Duodenal mucosa (tissue), 2 donors: ENCODE measurements at regions not wholly inside any gene's neighbourhood (a gene's known extent, or its start where the extent isn't known, plus 50 kb on each side); places are given as distances from the start of the nearest gene placed in this dataset.
"Not testable (repeated sequence)": the region's sequence is repeated elsewhere in the genome, so short reads cannot be mapped to it uniquely, and the experiment has no call there.

Source experiments
- H3K27ac ChIP-seq: one replicate; pipeline ENCODE4 v1.7.0; 2013; ENCODE audit warnings: low read depth, low read length
- H3K27me3 ChIP-seq, 2 donors: one replicate each; pipeline ENCODE4 v1.7.0; 2013; ENCODE audit warnings: low read length in 2 of 2, control low read depth in 1 of 2; ENCODE audit not compliant: insufficient read depth in 2 of 2, control insufficient read depth in 1 of 2
- H3K36me3 ChIP-seq, 2 donors: one replicate each; pipeline ENCODE4 v1.7.0; 2013; ENCODE audit warnings: low read length in 2 of 2, control low read depth in 1 of 2; ENCODE audit not compliant: insufficient read depth in 2 of 2, control insufficient read depth in 1 of 2
- H3K4me1 ChIP-seq, 2 donors: one replicate each; pipeline ENCODE4 v1.7.0; 2013; ENCODE audit warnings: low read length in 2 of 2, control low read depth in 1 of 2; ENCODE audit not compliant: insufficient read depth in 2 of 2, control insufficient read depth in 1 of 2
- H3K4me3 ChIP-seq, 2 donors: one replicate each; pipeline ENCODE4 v1.7.0; 2013; ENCODE audit warnings: low read length in 2 of 2, low read depth in 1 of 2
- H3K9ac ChIP-seq, 2 donors: one replicate each; pipeline ENCODE4 v1.7.0; 2013; ENCODE audit warnings: low read length in 2 of 2, low read depth in 1 of 2
- H3K9me3 ChIP-seq, 2 donors: one replicate each; pipeline ENCODE4 v1.7.0; 2013; ENCODE audit warnings: low read length in 2 of 2, control low read depth in 1 of 2; ENCODE audit not compliant: control insufficient read depth in 1 of 2

DNA sequence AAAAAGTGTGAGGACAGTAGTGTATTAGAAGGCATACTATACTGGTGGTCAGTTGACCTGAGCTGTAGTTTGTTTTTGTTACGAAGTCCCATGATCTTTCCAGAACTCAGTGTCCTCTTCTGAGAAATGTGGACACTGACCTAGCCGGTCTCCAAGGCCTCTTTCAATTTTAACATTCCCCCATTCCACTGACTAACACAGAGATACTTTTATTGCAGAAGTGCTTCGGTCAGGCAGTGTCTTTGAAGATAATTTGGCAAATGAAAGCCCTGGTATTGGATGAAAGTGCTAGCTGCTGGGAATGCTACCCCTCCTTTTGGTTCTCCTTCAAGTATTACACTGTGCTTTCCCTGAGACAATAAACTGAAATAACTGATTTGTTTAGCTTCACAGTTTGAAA, 89.4 kb downstream of the LMO4 start:
- Histone ChIP-seq H3K4me3 (no peak overlapping the region), H3K27me3 (no peaks in the 10 kb centered on the region), H3K9ac (no peak overlapping the region), H3K27ac (no peak overlapping the region), H3K9me3 (no peaks in the 10 kb centered on the region), H3K36me3 (no peaks in the 10 kb centered on the region), H3K4me1 (no peaks in the 10 kb centered on the region)

DNA sequence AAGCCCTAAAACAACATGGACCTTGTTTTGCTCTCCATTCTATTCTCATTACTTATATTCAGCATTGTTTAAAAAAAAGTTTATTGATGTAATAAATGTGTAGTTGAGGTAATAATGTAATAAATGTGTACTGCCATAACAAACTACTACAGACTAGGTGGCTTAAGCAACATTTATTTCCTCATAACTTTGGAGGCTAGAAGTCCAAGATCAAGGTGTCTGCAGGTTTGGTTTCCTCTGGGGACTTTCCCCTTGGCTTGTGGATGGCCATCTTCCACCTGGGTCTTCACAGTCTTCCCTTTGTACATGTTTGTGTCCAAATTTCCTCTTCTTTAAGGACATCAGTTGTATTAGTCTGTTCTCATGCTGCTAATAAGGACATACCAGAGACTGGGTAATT, 93.1 kb downstream of the LMO4 start:
- H3K4me1 ChIP-seq = no peaks in the 10 kb centered on the region
- H3K27ac ChIP-seq = no peak overlapping the region
- H3K27me3 ChIP-seq = no peaks in the 10 kb centered on the region
- no peaks in the 10 kb centered on the region for H3K36me3 ChIP-seq
- no peaks in the 10 kb centered on the region for H3K9me3 ChIP-seq
- H3K9ac ChIP-seq = no peak overlapping the region
- H3K4me3 ChIP-seq = no peak overlapping the region

DNA sequence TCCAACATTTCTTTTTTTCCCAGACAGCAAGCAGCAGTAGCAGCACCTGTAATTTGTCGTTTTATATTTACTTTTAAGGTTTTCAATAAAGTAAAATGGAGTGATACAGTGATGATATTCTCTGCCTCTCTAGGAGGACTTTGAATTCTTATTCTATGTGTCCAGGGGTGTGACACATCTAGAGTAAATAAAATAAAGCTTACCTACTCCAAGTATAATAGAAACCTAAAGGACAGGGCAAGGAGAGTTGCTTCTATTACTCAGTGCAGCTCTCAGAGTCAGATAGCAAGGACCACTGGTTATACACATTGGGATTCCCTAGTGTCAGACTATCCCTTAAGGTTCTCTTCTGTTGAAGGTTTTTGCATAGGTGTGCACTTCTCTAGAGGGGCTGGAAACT, 95.9 kb downstream of the LMO4 start:
- no peaks in the 10 kb centered on the region for H3K27me3 ChIP-seq
- no peaks in the 10 kb centered on the region for H3K4me1 ChIP-seq
- no peak overlapping the region for H3K9ac ChIP-seq
- no peaks in the 10 kb centered on the region for H3K9me3 ChIP-seq
- H3K4me3 ChIP-seq = no peak overlapping the region
- H3K27ac ChIP-seq = no peak overlapping the region
- H3K36me3 ChIP-seq = no peaks in the 10 kb centered on the region

DNA sequence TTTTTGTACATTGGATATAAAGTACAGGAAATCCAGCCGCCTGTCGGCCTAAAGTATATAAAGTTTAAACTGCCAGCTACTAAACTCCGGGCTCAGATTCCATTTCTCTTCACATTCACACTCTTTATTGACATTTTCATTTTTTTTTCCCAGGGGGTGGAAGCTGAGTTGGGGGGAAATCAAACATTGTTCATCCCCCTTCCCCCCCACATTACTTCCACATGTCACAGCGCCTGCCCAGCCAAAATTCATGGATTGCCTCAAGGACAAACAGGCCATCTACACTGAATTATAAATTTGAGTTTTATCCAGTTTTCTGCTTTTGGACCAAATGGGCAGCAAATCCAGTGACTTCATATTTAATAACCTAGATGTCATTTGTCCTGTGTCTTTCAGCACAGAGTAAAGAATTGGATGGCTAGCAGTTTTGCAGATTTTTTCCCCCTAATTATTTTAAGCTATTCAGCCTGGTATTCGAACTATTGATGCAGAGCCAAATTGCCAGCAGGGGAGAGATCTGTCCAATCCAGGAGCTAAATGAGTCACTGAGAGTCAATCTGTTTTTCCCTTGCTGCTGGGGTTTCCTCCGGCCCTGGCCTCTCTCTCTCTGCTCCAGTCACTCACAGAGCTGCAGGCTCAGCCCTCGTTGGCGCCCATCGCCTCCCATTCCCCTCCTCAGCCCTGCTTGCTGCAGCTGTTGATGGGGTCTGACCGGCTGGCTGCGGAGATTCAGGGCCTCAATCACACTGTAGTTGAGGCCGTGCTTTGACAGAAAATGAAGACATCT, 98.0 kb downstream of the LMO4 start:
- no peak overlapping the region for H3K27ac ChIP-seq
- H3K4me3 ChIP-seq = no peak overlapping the region
- no peaks in the 10 kb centered on the region for H3K27me3 ChIP-seq
- H3K9ac ChIP-seq = no peak overlapping the region
- H3K36me3 ChIP-seq = no peaks in the 10 kb centered on the region
- no peaks in the 10 kb centered on the region for H3K9me3 ChIP-seq
- H3K4me1 ChIP-seq = no peaks in the 10 kb centered on the region

DNA sequence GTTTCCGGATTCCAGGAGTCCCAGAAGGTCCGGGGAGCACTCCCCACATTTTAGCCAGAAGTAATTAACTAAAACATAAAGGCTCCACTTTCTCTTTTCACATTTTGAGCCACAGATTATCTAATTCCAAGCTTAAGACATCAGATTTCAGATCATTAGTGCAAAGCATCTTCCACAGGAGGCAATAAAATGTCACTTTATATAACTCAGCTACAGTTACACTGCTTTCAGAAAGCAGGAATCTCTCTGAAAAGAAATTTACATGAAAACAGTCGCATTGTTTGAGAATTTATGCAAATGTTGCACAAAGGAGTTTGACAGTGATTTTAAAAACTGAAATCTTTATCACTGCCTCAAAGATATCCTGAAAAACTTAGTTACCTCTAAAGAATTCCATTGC, 99.7 kb downstream of the LMO4 start:
- H3K4me3 ChIP-seq = no peak overlapping the region
- no peaks in the 10 kb centered on the region for H3K9me3 ChIP-seq
- no peaks in the 10 kb centered on the region for H3K27me3 ChIP-seq

DNA sequence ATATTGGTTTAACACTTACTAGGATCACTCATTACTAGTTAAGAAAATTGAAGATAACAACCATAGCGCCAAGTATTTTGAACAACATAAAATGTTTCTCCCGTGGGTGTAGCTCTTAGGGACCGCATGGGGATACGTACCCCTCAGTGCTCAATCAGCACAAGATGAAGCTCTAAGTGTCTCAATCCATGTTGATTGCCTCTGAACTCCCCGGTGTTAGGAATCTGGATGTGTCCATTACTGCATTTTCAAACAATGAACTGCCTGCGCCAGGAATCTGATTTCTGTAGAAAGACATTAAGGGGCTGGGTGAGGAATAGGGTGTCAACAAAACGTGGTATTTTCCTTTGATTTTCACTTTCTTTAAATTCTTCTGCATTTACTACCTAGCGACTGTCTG, 100.2 kb downstream of the LMO4 start:
- Histone ChIP-seq H3K9ac (no peak overlapping the region), H3K9me3 (no peaks in the 10 kb centered on the region), H3K36me3 (no peaks in the 10 kb centered on the region), H3K27ac (no peak overlapping the region), H3K27me3 (no peaks in the 10 kb centered on the region), H3K4me1 (no peaks in the 10 kb centered on the region), H3K4me3 (no peak overlapping the region)

More for the DNA sequence above, 99.7 kb downstream of the LMO4 start:
- Histone ChIP-seq H3K4me1 (no peaks in the 10 kb centered on the region), H3K36me3 (no peaks in the 10 kb centered on the region), H3K27ac (no peak overlapping the region), H3K9ac (no peak overlapping the region)

DNA sequence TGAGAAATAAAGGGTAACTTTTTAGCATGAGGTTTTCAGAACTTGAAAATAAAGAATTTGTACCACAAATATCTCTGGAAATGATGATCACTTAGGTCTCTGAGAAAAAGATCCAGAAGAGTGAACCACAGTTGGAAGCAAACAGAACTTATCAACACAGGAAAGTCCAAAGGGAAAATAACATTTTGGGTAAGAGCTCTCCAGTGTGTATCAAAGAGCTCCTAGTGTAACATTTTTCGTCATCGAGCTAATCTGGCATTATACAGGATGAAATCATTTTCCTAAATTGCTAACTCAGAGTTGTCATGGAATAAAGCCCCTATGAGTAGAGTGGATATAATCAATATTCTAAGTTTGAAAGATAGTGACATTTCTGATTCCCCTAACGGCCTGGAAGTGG, 104.0 kb downstream of the LMO4 start:
- no peaks in the 10 kb centered on the region for H3K36me3 ChIP-seq
- H3K27me3 ChIP-seq = no peaks in the 10 kb centered on the region
- no peak overlapping the region for H3K4me3 ChIP-seq
- H3K27ac ChIP-seq = no peak overlapping the region
- H3K4me1 ChIP-seq = peaks cover 4% of the 10 kb centered on the region in 2 donors
- no peak overlapping the region for H3K9ac ChIP-seq
- no peaks in the 10 kb centered on the region for H3K9me3 ChIP-seq

DNA sequence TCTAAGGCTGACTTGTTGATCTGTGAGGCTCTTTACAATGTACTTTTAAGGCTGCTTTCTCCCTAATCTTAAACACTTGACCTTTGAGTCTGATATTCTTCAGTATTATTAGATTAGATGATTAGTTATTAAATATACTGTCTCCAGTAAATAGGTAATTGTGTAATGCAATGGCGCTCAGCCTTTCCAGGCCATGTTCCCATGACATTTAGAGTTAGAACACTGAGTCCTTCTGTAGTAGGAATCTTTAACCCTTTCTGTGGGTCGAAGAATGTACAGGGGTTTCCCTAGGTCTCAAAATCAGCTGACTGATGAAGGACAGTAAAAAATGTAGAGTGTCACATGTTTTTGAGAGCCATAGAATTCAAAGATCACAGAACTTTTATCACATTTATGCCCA, 104.4 kb downstream of the LMO4 start:
- H3K36me3 ChIP-seq, H3K4me1 ChIP-seq, H3K9me3 ChIP-seq, H3K27me3 ChIP-seq, H3K27ac ChIP-seq, H3K9ac ChIP-seq, H3K4me3 ChIP-seq: not testable (repeated sequence)

DNA sequence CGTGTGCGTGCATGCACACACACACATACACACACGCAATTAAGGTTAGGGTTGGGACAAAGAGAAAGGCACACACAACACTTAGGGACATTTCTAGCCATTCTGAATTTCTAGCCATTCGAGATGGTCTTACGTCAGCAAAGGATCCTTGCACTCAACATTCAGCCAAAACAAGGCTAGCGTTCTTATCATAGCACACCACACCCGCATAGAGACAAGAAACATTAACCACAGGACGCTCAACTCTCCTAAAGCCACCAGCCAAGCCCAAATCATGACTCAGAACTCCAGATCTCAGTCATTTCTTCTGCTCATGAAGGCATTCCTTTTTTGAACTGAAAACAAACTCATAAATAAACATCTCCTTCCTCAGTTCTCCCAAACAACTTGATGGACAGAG, 106.8 kb downstream of the LMO4 start:
- H3K9ac ChIP-seq = no peak overlapping the region
- no peak overlapping the region for H3K4me3 ChIP-seq
- H3K4me1 ChIP-seq = peaks cover 4% of the 10 kb centered on the region in 2 donors
- H3K27me3 ChIP-seq = no peaks in the 10 kb centered on the region
- H3K27ac ChIP-seq = no peak overlapping the region
- no peaks in the 10 kb centered on the region for H3K36me3 ChIP-seq
- no peaks in the 10 kb centered on the region for H3K9me3 ChIP-seq

DNA sequence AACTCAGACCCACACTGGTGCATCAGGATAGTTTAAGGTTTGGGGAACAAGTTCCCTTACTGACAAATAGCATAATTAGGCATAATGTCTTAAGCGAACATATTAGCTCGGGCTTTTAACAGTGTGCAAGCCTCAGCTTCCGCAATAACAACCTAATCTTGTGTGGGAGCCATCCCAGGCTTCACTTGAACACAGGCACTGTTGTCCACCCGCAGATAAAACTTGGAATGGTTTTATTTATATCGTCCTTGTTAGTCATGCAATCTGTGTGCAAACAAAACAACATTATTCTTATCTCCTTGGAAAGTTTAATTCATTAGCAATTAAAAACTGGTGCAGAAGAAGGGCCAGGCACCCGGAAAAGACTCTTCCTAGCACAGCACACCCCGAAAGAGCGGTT, 107.4 kb downstream of the LMO4 start:
- not testable (repeated sequence) for H3K4me1 ChIP-seq, H3K27me3 ChIP-seq, H3K9ac ChIP-seq, H3K9me3 ChIP-seq, H3K36me3 ChIP-seq, H3K4me3 ChIP-seq, H3K27ac ChIP-seq

DNA sequence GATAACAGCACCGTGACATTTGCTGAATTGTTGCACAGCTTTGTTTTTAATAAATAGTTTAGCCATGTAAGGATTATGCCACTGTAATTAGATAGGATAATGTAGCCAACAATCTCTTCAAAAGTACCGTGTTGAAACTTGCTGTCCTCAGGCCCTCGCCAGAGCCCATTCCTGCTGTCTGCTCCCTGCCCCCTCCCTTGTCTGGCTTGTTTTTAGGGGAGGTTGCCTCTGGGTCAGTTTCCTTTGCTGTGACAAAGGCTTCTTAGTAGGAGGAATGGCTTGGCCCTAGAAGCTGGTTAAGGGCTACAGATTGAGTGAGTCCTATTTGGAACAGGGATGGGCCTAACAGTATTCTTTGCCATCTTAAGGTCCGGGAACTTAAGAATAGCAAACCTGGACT, 107.9 kb downstream of the LMO4 start:
- Histone ChIP-seq H3K4me3 (no peak overlapping the region), H3K27me3 (no peaks in the 10 kb centered on the region), H3K9me3 (no peaks in the 10 kb centered on the region), H3K9ac (no peak overlapping the region), H3K36me3 (no peaks in the 10 kb centered on the region), H3K27ac (no peak overlapping the region), H3K4me1 (peaks cover 4% of the 10 kb centered on the region in 2 donors)
